ENCODE measurements at regions not wholly inside any gene's neighbourhood (a gene's known extent, or its start where the extent isn't known, plus 50 kb on each side); places are given as distances from the start of the nearest gene placed in this dataset.

DNA sequence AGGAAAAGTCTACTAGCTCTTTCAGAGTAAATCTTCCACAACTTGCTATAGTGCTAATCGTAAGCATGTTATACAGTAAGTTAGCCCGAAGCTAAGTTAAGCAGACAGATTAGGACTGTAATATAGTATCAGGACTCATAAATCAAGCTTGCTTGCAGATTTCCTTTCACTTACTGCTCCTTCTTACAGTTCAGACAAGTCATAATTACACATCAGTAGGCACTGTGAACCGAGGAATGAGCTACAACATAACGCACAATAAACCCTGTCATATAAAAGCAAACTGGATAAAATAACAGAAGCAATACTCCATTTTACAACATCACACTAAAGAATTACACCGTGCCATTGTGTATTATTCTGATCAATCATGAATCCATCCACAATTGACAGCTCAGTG is 832.6 kb upstream of the ZEB2 start:
- Mint-ChIP-seq H3K9me3 (no peaks in the 10 kb centered on the region), H3K36me3 (ENCODE audit: low read depth) (no peaks in the 10 kb centered on the region), H3K4me1 (no peaks in the 10 kb centered on the region), H3K27me3 (no peaks in the 10 kb centered on the region), H3K4me3 (no peak overlapping the region), H3K27ac (no peak overlapping the region)
- POLR2A ChIA-PET = interaction anchor here (0.5 kb wide), 1 partner anchor 47 kb away, joined by 4 read pairs; no protein-coding TSS in a partner anchor
- intact Hi-C loops (cut with micrococcal nuclease) = no loop called here
- DNase-seq (no peak), ATAC-seq (ENCODE audit: low read depth) (no peak)
- TF ChIP-seq, protein P1, sequence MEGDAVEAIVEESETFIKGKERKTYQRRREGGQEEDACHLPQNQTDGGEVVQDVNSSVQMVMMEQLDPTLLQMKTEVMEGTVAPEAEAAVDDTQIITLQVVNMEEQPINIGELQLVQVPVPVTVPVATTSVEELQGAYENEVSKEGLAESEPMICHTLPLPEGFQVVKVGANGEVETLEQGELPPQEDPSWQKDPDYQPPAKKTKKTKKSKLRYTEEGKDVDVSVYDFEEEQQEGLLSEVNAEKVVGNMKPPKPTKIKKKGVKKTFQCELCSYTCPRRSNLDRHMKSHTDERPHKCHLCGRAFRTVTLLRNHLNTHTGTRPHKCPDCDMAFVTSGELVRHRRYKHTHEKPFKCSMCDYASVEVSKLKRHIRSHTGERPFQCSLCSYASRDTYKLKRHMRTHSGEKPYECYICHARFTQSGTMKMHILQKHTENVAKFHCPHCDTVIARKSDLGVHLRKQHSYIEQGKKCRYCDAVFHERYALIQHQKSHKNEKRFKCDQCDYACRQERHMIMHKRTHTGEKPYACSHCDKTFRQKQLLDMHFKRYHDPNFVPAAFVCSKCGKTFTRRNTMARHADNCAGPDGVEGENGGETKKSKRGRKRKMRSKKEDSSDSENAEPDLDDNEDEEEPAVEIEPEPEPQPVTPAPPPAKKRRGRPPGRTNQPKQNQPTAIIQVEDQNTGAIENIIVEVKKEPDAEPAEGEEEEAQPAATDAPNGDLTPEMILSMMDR (IDR thresholded peaks at IDR 0.05) = no peak
- CTCF ChIA-PET = no interaction called here

DNA sequence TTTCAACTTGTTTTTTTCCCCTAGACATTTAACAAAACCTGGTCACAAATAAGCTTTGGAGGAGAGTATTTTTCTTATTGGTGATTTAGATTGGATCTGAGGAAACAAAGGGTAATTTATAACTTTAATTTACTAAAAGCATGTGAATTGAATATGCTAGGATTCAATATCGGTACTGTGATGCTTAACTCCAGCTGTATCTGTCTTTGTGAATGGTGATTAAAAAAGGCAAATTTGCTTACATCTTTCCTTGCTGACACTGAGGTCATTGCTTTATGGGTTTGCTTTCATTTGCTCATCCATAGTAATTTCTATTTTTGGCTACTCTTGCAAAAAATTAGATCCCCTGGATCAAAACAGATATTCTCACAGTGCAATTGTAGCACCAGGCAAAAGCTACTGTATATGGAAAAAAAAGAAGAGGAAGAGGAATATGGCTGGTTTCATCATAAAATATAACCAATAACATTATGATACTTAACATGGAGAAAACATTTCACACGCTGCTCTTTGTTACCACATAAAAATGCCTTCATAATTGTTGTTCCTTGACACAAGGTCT is 832.0 kb upstream of the ZEB2 start:
- CTCF ChIA-PET = no interaction called here
- no peak overlapping the region for H3K27ac Mint-ChIP-seq
- H3K9me3 Mint-ChIP-seq = no peaks in the 10 kb centered on the region
- POLR2A ChIA-PET = interaction anchor here (0.5 kb wide), 1 partner anchor 46 kb away, joined by 4 read pairs; no protein-coding TSS in a partner anchor
- TF ChIP-seq, protein P1 (IDR thresholded peaks at IDR 0.05) = no peak
- no peak overlapping the region for H3K4me3 Mint-ChIP-seq
- no peak for DNase-seq
- no peaks in the 10 kb centered on the region for H3K36me3 Mint-ChIP-seq (ENCODE audit: low read depth)
- ATAC-seq (ENCODE audit: low read depth) = no peak
- no peaks in the 10 kb centered on the region for H3K4me1 Mint-ChIP-seq
- intact Hi-C loops (cut with micrococcal nuclease) = no loop called here
- no peaks in the 10 kb centered on the region for H3K27me3 Mint-ChIP-seq

DNA sequence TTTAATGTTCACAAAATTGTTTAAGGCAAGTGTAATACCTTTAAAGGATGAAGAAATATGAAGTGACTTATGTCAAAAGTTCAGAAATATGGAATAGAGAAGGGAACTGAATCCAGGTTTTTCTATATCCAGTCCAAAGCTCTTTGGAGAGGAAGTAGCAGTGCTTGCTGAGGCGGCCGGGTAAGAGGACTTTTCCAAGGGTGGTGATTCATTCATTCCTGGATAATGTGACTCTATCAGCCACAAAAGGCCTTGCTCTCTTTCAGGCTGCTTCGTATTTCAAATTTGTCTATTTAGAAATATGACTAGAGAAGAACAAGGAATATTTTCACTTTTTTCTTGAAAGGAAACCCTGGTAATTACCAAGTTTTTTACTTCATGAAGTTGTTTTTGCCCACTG is 830.1 kb upstream of the ZEB2 start:
- ATAC-seq (ENCODE audit: low read depth) (no peak), DNase-seq (no peak)
- POLR2A ChIA-PET = no interaction called here
- Mint-ChIP-seq H3K27ac (no peak overlapping the region), H3K27me3 (no peaks in the 10 kb centered on the region), H3K36me3 (ENCODE audit: low read depth) (no peaks in the 10 kb centered on the region), H3K4me3 (no peak overlapping the region), H3K4me1 (no peaks in the 10 kb centered on the region), H3K9me3 (no peaks in the 10 kb centered on the region)
- CTCF ChIA-PET = no interaction called here
- TF ChIP-seq, protein P1 (IDR thresholded peaks at IDR 0.05) = no peak
- intact Hi-C loops (cut with micrococcal nuclease) = no loop called here

DNA sequence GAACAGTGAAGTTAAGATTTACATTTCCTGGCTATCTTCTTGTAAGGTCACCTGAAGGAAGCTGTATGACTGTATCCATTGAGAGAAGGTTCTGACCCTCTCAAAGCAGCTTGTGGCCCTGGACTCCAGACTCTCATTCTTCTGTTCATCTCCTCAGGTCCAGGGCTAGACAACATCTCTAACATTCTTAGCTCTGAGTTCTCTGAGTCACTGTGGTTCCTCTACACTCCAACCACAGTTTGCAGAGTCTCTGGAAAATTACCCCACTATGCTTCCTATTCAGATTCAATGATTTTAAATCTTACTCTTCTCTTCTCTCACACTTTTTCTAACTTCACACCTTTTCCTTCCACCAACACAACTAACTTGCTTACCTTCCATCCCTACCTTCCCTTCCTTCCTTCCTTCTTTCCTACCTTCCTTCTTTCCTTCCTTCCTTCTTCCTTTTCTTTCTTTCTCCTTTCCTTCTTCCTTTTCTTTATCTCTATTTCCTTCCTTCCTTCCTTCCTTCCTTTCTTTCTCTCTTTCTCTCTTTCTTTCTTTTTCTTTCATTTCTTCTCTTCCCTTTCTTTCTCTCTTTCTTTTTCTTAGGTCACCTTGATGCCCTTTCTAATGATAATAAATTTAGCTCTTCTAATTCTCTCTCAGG is 824.3 kb upstream of the ZEB2 start:
- DNase-seq (no peak), ATAC-seq (ENCODE audit: low read depth) (no peak)
- POLR2A ChIA-PET = no interaction called here
- Mint-ChIP-seq H3K27me3 (no peaks in the 10 kb centered on the region), H3K27ac (no peak overlapping the region), H3K36me3 (ENCODE audit: low read depth) (no peaks in the 10 kb centered on the region), H3K4me3 (no peak overlapping the region), H3K4me1 (peaks cover 3% of the 10 kb centered on the region), H3K9me3 (peaks cover 7% of the 10 kb centered on the region)
- CTCF ChIA-PET = interaction anchor here (0.7 kb wide), 1 partner anchor 85 kb away, joined by 3 read pairs; no protein-coding TSS in a partner anchor
- intact Hi-C loops (cut with micrococcal nuclease) = no loop called here
- TF ChIP-seq, protein P1 (IDR thresholded peaks at IDR 0.05) = no peak

GRCh38 chr2:145343287-145343686 is 823.4 kb upstream of the ZEB2 start:
- H3K36me3 Mint-ChIP-seq (ENCODE audit: low read depth) = no peaks in the 10 kb centered on the region
- peaks cover 3% of the 10 kb centered on the region for H3K4me1 Mint-ChIP-seq
- no peaks in the 10 kb centered on the region for H3K27me3 Mint-ChIP-seq
- H3K27ac Mint-ChIP-seq = no peak overlapping the region
- TF ChIP-seq, protein P1 (IDR thresholded peaks at IDR 0.05) = no peak
- ChIA-PET POLR2A (interaction anchor here (0.6 kb wide), 1 partner anchor 1292 kb away, joined by 3 read pairs; no protein-coding TSS in a partner anchor), CTCF (no interaction called here)
- no peak overlapping the region for H3K4me3 Mint-ChIP-seq
- intact Hi-C loops (cut with micrococcal nuclease) = no loop called here
- H3K9me3 Mint-ChIP-seq = peaks cover 7% of the 10 kb centered on the region
- ATAC-seq (ENCODE audit: low read depth) = no peak
- no peak for DNase-seq
